ENCODE measurements at regions not wholly inside any gene's neighbourhood (a gene's known extent, or its start where the extent isn't known, plus 50 kb on each side); places are given as distances from the start of the nearest gene placed in this dataset.

GRCh38 chr10:107747851-107748250 lies 583.3 kb upstream of the SORCS1 start:
- no peak for DNase-seq
- no peaks in the 10 kb centered on the region for H3K36me3 ChIP-seq
- no peak overlapping the region for H3K4me3 ChIP-seq (ENCODE audit: low read depth, low read length)
- H3K27me3 ChIP-seq: no peaks in the 10 kb centered on the region
- no peak for TF ChIP-seq CTCF (IDR thresholded peaks at IDR 0.05; ENCODE audit: low read depth, low read length)
- H3K9me3 ChIP-seq: no peaks in the 10 kb centered on the region
- no peaks in the 10 kb centered on the region for H3K4me1 ChIP-seq

GRCh38 chr10:107741971-107742370 lies 577.5 kb upstream of the SORCS1 start:
- no peak for DNase-seq
- Histone ChIP-seq H3K9me3 (no peaks in the 10 kb centered on the region), H3K27me3 (no peaks in the 10 kb centered on the region), H3K4me3 (ENCODE audit: low read depth, low read length) (no peak overlapping the region), H3K36me3 (no peaks in the 10 kb centered on the region), H3K4me1 (no peaks in the 10 kb centered on the region)
- no peak for TF ChIP-seq CTCF (IDR thresholded peaks at IDR 0.05; ENCODE audit: low read depth, low read length)

GRCh38 chr10:107740962-107741690 lies 576.6 kb upstream of the SORCS1 start:
- DNase-seq: no peak
- no peak overlapping the region for H3K4me3 ChIP-seq (ENCODE audit: low read depth, low read length)
- H3K36me3 ChIP-seq: no peaks in the 10 kb centered on the region
- no peaks in the 10 kb centered on the region for H3K27me3 ChIP-seq
- H3K4me1 ChIP-seq: no peaks in the 10 kb centered on the region
- TF ChIP-seq CTCF (IDR thresholded peaks at IDR 0.05; ENCODE audit: low read depth, low read length): no peak
- H3K9me3 ChIP-seq: no peaks in the 10 kb centered on the region

- Histone ChIP-seq H3K4me3 (ENCODE audit: low read depth, low read length) (no peak overlapping the region), H3K27me3 (no peaks in the 10 kb centered on the region), H3K4me1 (no peaks in the 10 kb centered on the region), H3K36me3 (no peaks in the 10 kb centered on the region), H3K9me3 (no peaks in the 10 kb centered on the region)
- no peak for TF ChIP-seq CTCF (IDR thresholded peaks at IDR 0.05; ENCODE audit: low read depth, low read length)
- no peak for DNase-seq
Observed at GRCh38 chr10:107739951-107740350, 575.4 kb upstream of the SORCS1 start.

- H3K4me3 ChIP-seq (ENCODE audit: low read depth, low read length): no peak overlapping the region
- H3K36me3 ChIP-seq: no peaks in the 10 kb centered on the region
- TF ChIP-seq CTCF (IDR thresholded peaks at IDR 0.05; ENCODE audit: low read depth, low read length): no peak
- no peaks in the 10 kb centered on the region for H3K4me1 ChIP-seq
- DNase-seq: no peak
- H3K27me3 ChIP-seq: no peaks in the 10 kb centered on the region
- no peaks in the 10 kb centered on the region for H3K9me3 ChIP-seq
Observed at GRCh38 chr10:107733328-107734130, 569.0 kb upstream of the SORCS1 start.

GRCh38 chr10:107732045-107732444 lies 567.5 kb upstream of the SORCS1 start:
- H3K27me3 ChIP-seq: no peaks in the 10 kb centered on the region
- H3K9me3 ChIP-seq: no peaks in the 10 kb centered on the region
- no peaks in the 10 kb centered on the region for H3K4me1 ChIP-seq
- no peak for TF ChIP-seq CTCF (IDR thresholded peaks at IDR 0.05; ENCODE audit: low read depth, low read length)
- no peak for DNase-seq
- no peak overlapping the region for H3K4me3 ChIP-seq (ENCODE audit: low read depth, low read length)
- H3K36me3 ChIP-seq: no peaks in the 10 kb centered on the region
